GM12878 (cell line): ENCODE measurements at regions not wholly inside any gene's neighbourhood (a gene's known extent, or its start where the extent isn't known, plus 50 kb on each side); places are given as distances from the start of the nearest gene placed in this dataset.

Source experiments
- ATAC-seq: fragments of 200-7000 bp; cut with Tn5 transposase; 3 replicates; pipeline ENCODE4 v1.9.1; 2020; ENCODE audit warnings: mild to moderate bottlenecking, moderate library complexity
- BruUV-seq: library from RNA; stranded (reverse); fragments of 400-500 nt; replicated peaks from 2 replicates; lab custom pipeline; 2021; lab: Mats Ljungman, UMichigan
- CTCF ChIA-PET: fragments of 300-600 bp; sonication (Branson Sonifier 250); formaldehyde crosslinking; extraction: SDS; loops from one replicate; lab custom pipeline; 2021; ENCODE audit warnings: inconsistent platforms; lab: Yijun Ruan, JAX
- POLR2A ChIA-PET: fragments of 350-600 bp; formaldehyde crosslinking; extraction: SDS; loops from one replicate; lab custom pipeline; 2021; ENCODE audit warnings: inconsistent platforms; lab: Charles Lee
- RAD21 ChIA-PET: fragments of 300-600 bp; sonication (Branson Sonifier 250); formaldehyde crosslinking; loops from one replicate; lab custom pipeline; 2023; ENCODE audit warnings: antibody characterized with exemption; ENCODE audit not compliant: unreplicated experiment; lab: Charles Lee
- SMC1A ChIA-PET: fragments of 300-600 bp; sonication (Branson Sonifier 250); formaldehyde crosslinking; loops from one replicate; lab custom pipeline; 2023; ENCODE audit not compliant: unreplicated experiment, uncharacterized antibody; lab: Charles Lee
- DNase-seq: peaks from one replicate; pipeline ENCODE4 v3.0.0-alpha.2; 2011; ENCODE audit warnings: low read depth, low spot score
- FAIRE-seq: peaks from 3 replicates; lab custom pipeline; 2011; peaks lifted over from hg19 to GRCh38; lab: Jason Lieb, UNC
- H2AFZ ChIP-seq: 2 replicates; pipeline ENCODE4 v1.6.0; 2011; ENCODE audit warnings: low read depth, low read length, control low read depth; ENCODE audit not compliant: control insufficient read depth
- H3K27ac ChIP-seq: 2 replicates; pipeline ENCODE4 v1.5.1; 2011; ENCODE audit warnings: control low read depth; ENCODE audit not compliant: control insufficient read depth, insufficient read depth
- H3K27me3 ChIP-seq, 2 experiments: replicated peaks in 1 of 2; 2 replicates each; pipeline versions ENCODE4 v1.6.0 to v1.6.1; 2011; ENCODE audit warnings: low read length in 1 of 2; ENCODE audit not compliant: control insufficient read depth in 2 of 2, insufficient read depth in 2 of 2
- H3K36me3 ChIP-seq, 2 experiments: 2 replicates each; pipeline ENCODE4 v1.5.1; 2011; ENCODE audit warnings: low read length in 1 of 2; ENCODE audit not compliant: control insufficient read depth in 2 of 2, insufficient read depth in 2 of 2
- H3K4me1 ChIP-seq: 2 replicates; pipeline ENCODE4 v1.6.1; 2011; ENCODE audit warnings: mild to moderate bottlenecking, low read length, moderate library complexity, mixed read lengths; ENCODE audit not compliant: control insufficient read depth, insufficient read depth
- H3K4me2 ChIP-seq: 2 replicates; pipeline ENCODE4 v1.6.0; 2011; ENCODE audit warnings: control low read depth; ENCODE audit not compliant: control insufficient read depth, insufficient read depth
- H3K4me3 ChIP-seq: fragments of 200-600 bp; sonication (generic); 2 replicates; pipeline ENCODE4 v1.5.1; 2016
- H3K79me2 ChIP-seq: 2 replicates; pipeline ENCODE4 v1.6.0; 2011; ENCODE audit warnings: low read length; ENCODE audit not compliant: control insufficient read depth, insufficient read depth
- H3K9ac ChIP-seq: 2 replicates; pipeline ENCODE4 v1.8.0; 2011; ENCODE audit warnings: low read length, control low read depth, mixed read lengths; ENCODE audit not compliant: control insufficient read depth, insufficient read depth
- H3K9me3 ChIP-seq: replicated peaks from 3 replicates; pipeline ENCODE4 v1.5.1; 2011; ENCODE audit warnings: mild to moderate bottlenecking, low read length; ENCODE audit not compliant: control insufficient read depth, insufficient read depth
- H4K20me1 ChIP-seq: 2 replicates; pipeline ENCODE4 v1.6.0; 2011; ENCODE audit not compliant: control insufficient read depth, insufficient read depth
- ESRRA ChIP-seq: IDR thresholded peaks from 2 replicates; pipeline ENCODE4 v1.6.1; 2012; ENCODE audit warnings: mild to moderate bottlenecking, low read length, improper control_type of control experiment
- IKZF2 ChIP-seq, 2 experiments: fragments of 450-650 bp; IDR thresholded peaks; 2 replicates each; pipeline ENCODE4 v1.6.1; 2017; ENCODE audit warnings: mild to moderate bottlenecking in 2 of 2, moderate library complexity in 2 of 2
- ZBED1 ChIP-seq: IDR thresholded peaks from 2 replicates; pipeline ENCODE4 v1.6.1; 2016; ENCODE audit warnings: borderline replicate concordance
- ZNF274 ChIP-seq: IDR thresholded peaks from one replicate; pipeline ENCODE4 v1.8.0; 2011; ENCODE audit not compliant: insufficient read length, insufficient read depth
- WGBS: methylation state at CpG from one replicate; pipeline ENCODE4 v1.1.6; 2016; ENCODE audit warnings: low lambda C conversion rate; ENCODE audit not compliant: insufficient replicate concordance, insufficient coverage; ENCODE audit errors: missing lambda C conversion rate; 5-methylcytosine and 5-hydroxymethylcytosine counted together
- in situ Hi-C: fragments of 300-500 bp; cut with MboI; formaldehyde crosslinking; loops from 9 replicates; pipeline ENCODE4 v1.14.3; 2018; ENCODE audit warnings: mixed read lengths
- intact Hi-C: fragments of 100-400 bp; cut with micrococcal nuclease; formaldehyde crosslinking; loops from one replicate; pipeline ENCODE4 v1.14.2; 2022; ENCODE audit not compliant: unreplicated experiment
- TF ChIP-seq, protein P1 (sequence below): fragments of 450-650 bp; IDR thresholded peaks from 2 replicates; pipeline ENCODE4 v1.6.1; 2017; ENCODE audit warnings: low read depth, mild to moderate bottlenecking, moderate library complexity
- TF ChIP-seq, protein P2 (sequence below): fragments of 150-350 bp; IDR thresholded peaks from 2 replicates; pipeline ENCODE4 v1.6.1; 2016; ENCODE audit warnings: low read depth, low read length
- TF ChIP-seq, protein P3 (sequence below): IDR thresholded peaks from 2 replicates; pipeline ENCODE4 v1.6.1; 2011; ENCODE audit warnings: borderline replicate concordance, low read depth, mild to moderate bottlenecking, moderate library complexity, low read length; ENCODE audit not compliant: insufficient read depth, poor library complexity, severe bottlenecking
- TF ChIP-seq, protein P4 (sequence below): fragments of 450-650 bp; formaldehyde crosslinking; IDR thresholded peaks from 2 replicates; pipeline ENCODE4 v1.5.0; 2022; ENCODE audit warnings: mild to moderate bottlenecking, missing genetic modification characterization

DNA sequence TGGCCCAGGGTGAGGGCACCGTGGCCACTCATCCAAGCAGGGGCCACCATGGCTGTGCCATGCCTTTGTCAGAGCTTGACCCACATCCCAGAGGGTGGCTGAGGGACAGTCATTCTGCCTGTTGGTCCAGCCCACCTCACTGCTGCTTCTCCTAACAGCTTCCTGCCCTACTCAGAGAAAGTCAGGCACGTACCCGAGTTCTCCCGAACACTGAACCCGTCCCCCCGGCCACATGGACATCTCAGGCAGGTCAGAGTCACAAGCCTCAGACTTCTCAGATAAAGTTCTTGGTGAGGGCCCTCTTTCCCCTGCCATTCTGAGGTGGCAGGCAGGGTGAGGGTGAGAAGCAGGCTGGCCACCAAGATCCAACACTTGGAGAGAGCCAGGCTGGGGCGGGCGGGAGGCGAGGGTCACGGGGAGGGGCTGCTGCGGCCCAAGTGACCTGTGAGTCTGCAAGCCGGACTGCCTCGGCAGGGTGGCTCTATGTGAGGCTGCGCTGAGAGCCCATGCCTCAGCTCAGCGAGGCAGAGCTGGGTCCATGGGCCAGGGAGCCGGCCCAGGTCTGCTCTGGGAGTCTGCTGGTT, 317.8 kb downstream of the TMEM121 start:
- FAIRE-seq (no peak), DNase-seq (no peak), ATAC-seq (no peak)
- H4K20me1 ChIP-seq = no peaks in the 10 kb centered on the region
- no peak overlapping the region for H3K4me3 ChIP-seq
- H3K27ac ChIP-seq = no peak overlapping the region
- H2AFZ ChIP-seq = no peak overlapping the region
- no peaks in the 10 kb centered on the region for H3K9me3 ChIP-seq
- BruUV-seq = no TSS peak
- intact Hi-C loops (no loop called here), in situ Hi-C loops (no loop called here)
- no peaks in the 10 kb centered on the region for H3K79me2 ChIP-seq
- no peak overlapping the region for H3K9ac ChIP-seq
- H3K4me1 ChIP-seq = no peaks in the 10 kb centered on the region
- CTCF ChIA-PET = no interaction called here
- SMC1A ChIA-PET = interaction anchor here (0.9 kb wide), 1 partner anchor 17 kb away, joined by 3 read pairs; no protein-coding TSS in a partner anchor
- WGBS = no CpG with 5 or more reads among the region's 16 CpGs
- H3K4me2 ChIP-seq = no peak overlapping the region
- POLR2A ChIA-PET = interaction anchor here (0.5 kb wide), 1 partner anchor 473 kb away, joined by 3 read pairs; no protein-coding TSS in a partner anchor
- RAD21 ChIA-PET = interaction anchor here (1.8 kb wide), 1 partner anchor 134 kb away, joined by 3 read pairs; no protein-coding TSS in a partner anchor
- H3K27me3 ChIP-seq = no peaks in the 10 kb centered on the region
- peaks cover 0 to 31% of the 10 kb centered on the region in 2 experiments; a peak in 2 of 4 replicates for H3K36me3 ChIP-seq
- TF ChIP-seq, protein P1, sequence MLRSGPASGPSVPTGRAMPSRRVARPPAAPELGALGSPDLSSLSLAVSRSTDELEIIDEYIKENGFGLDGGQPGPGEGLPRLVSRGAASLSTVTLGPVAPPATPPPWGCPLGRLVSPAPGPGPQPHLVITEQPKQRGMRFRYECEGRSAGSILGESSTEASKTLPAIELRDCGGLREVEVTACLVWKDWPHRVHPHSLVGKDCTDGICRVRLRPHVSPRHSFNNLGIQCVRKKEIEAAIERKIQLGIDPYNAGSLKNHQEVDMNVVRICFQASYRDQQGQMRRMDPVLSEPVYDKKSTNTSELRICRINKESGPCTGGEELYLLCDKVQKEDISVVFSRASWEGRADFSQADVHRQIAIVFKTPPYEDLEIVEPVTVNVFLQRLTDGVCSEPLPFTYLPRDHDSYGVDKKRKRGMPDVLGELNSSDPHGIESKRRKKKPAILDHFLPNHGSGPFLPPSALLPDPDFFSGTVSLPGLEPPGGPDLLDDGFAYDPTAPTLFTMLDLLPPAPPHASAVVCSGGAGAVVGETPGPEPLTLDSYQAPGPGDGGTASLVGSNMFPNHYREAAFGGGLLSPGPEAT = no peak
- TF ChIP-seq ESRRA = no peak
- TF ChIP-seq, protein P2, sequence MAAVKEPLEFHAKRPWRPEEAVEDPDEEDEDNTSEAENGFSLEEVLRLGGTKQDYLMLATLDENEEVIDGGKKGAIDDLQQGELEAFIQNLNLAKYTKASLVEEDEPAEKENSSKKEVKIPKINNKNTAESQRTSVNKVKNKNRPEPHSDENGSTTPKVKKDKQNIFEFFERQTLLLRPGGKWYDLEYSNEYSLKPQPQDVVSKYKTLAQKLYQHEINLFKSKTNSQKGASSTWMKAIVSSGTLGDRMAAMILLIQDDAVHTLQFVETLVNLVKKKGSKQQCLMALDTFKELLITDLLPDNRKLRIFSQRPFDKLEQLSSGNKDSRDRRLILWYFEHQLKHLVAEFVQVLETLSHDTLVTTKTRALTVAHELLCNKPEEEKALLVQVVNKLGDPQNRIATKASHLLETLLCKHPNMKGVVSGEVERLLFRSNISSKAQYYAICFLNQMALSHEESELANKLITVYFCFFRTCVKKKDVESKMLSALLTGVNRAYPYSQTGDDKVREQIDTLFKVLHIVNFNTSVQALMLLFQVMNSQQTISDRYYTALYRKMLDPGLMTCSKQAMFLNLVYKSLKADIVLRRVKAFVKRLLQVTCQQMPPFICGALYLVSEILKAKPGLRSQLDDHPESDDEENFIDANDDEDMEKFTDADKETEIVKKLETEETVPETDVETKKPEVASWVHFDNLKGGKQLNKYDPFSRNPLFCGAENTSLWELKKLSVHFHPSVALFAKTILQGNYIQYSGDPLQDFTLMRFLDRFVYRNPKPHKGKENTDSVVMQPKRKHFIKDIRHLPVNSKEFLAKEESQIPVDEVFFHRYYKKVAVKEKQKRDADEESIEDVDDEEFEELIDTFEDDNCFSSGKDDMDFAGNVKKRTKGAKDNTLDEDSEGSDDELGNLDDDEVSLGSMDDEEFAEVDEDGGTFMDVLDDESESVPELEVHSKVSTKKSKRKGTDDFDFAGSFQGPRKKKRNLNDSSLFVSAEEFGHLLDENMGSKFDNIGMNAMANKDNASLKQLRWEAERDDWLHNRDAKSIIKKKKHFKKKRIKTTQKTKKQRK = no peak
- TF ChIP-seq, protein P3, sequence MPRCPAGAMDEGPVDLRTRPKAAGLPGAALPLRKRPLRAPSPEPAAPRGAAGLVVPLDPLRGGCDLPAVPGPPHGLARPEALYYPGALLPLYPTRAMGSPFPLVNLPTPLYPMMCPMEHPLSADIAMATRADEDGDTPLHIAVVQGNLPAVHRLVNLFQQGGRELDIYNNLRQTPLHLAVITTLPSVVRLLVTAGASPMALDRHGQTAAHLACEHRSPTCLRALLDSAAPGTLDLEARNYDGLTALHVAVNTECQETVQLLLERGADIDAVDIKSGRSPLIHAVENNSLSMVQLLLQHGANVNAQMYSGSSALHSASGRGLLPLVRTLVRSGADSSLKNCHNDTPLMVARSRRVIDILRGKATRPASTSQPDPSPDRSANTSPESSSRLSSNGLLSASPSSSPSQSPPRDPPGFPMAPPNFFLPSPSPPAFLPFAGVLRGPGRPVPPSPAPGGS = no peak
- TF ChIP-seq ZNF274 = no peak
- TF ChIP-seq ZBED1 = no peak
- no peak for TF ChIP-seq IKZF2 (IDR thresholded peaks at IDR 0.05)
- TF ChIP-seq, protein P4, sequence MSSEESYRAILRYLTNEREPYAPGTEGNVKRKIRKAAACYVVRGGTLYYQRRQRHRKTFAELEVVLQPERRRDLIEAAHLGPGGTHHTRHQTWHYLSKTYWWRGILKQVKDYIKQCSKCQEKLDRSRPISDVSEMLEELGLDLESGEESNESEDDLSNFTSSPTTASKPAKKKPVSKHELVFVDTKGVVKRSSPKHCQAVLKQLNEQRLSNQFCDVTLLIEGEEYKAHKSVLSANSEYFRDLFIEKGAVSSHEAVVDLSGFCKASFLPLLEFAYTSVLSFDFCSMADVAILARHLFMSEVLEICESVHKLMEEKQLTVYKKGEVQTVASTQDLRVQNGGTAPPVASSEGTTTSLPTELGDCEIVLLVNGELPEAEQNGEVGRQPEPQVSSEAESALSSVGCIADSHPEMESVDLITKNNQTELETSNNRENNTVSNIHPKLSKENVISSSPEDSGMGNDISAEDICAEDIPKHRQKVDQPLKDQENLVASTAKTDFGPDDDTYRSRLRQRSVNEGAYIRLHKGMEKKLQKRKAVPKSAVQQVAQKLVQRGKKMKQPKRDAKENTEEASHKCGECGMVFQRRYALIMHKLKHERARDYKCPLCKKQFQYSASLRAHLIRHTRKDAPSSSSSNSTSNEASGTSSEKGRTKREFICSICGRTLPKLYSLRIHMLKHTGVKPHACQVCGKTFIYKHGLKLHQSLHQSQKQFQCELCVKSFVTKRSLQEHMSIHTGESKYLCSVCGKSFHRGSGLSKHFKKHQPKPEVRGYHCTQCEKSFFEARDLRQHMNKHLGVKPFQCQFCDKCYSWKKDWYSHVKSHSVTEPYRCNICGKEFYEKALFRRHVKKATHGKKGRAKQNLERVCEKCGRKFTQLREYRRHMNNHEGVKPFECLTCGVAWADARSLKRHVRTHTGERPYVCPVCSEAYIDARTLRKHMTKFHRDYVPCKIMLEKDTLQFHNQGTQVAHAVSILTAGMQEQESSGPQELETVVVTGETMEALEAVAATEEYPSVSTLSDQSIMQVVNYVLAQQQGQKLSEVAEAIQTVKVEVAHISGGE (CRISPR knock-in tag) = no peak
